Effector memory CD4-positive, alpha-beta T cell (primary cell): ENCODE measurements at regions not wholly inside any gene's neighbourhood (a gene's known extent, or its start where the extent isn't known, plus 50 kb on each side); places are given as distances from the start of the nearest gene placed in this dataset.
"Not testable (repeated sequence)": the region's sequence is repeated elsewhere in the genome, so short reads cannot be mapped to it uniquely, and the experiment has no call there.

Experiments
- DNase-seq, 3 donors: peaks; one replicate each; pipeline ENCODE4 v3.0.0-alpha.2; 2020
- H3K27ac ChIP-seq: 2 replicates; pipeline ENCODE4 v1.7.0; 2013; ENCODE audit warnings: mild to moderate bottlenecking, low read length, moderate library complexity; ENCODE audit not compliant: insufficient read depth, poor library complexity, severe bottlenecking
- H3K27me3 ChIP-seq: replicated peaks from 2 replicates; pipeline ENCODE4 v1.7.0; 2013; ENCODE audit warnings: mild to moderate bottlenecking, low read length; ENCODE audit not compliant: insufficient read depth, control insufficient read depth, poor library complexity, severe bottlenecking
- H3K36me3 ChIP-seq: 2 replicates; pipeline ENCODE4 v1.7.0; 2013; ENCODE audit warnings: mild to moderate bottlenecking, low read length, moderate library complexity; ENCODE audit not compliant: control insufficient read depth, insufficient read depth
- H3K4me1 ChIP-seq: 2 replicates; pipeline ENCODE4 v1.7.0; 2013; ENCODE audit warnings: low read length, mild to moderate bottlenecking; ENCODE audit not compliant: control insufficient read depth, insufficient read depth, poor library complexity, severe bottlenecking
- H3K4me3 ChIP-seq: 2 replicates; pipeline ENCODE4 v1.7.0; 2013; ENCODE audit warnings: low read length, low read depth, mild to moderate bottlenecking; ENCODE audit not compliant: insufficient read depth, poor library complexity, severe bottlenecking
- H3K9me3 ChIP-seq: 2 replicates; pipeline ENCODE4 v1.7.0; 2013; ENCODE audit warnings: mild to moderate bottlenecking, low read length, moderate library complexity; ENCODE audit not compliant: control insufficient read depth

- no peaks in the 10 kb centered on the region for H3K36me3 ChIP-seq
- no peaks in the 10 kb centered on the region for H3K4me1 ChIP-seq
- DNase-seq: no peak
- no peaks in the 10 kb centered on the region for H3K27me3 ChIP-seq
- no peaks in the 10 kb centered on the region for H3K9me3 ChIP-seq
- no peak overlapping the region for H3K27ac ChIP-seq
- H3K4me3 ChIP-seq: no peak overlapping the region
Observed at GRCh38 chr11:82194521-82194920, 539.1 kb downstream of the FAM181B start.

GRCh38 chr11:82191695-82192094 lies 542.0 kb downstream of the FAM181B start:
- Histone ChIP-seq H3K36me3 (no peaks in the 10 kb centered on the region), H3K27ac (no peak overlapping the region), H3K9me3 (no peaks in the 10 kb centered on the region), H3K27me3 (no peaks in the 10 kb centered on the region), H3K4me1 (no peaks in the 10 kb centered on the region), H3K4me3 (no peak overlapping the region)
- DNase-seq: no peak

GRCh38 chr11:82185925-82186324 lies 547.7 kb downstream of the FAM181B start:
- DNase-seq: no peak
- Histone ChIP-seq H3K9me3 (no peaks in the 10 kb centered on the region), H3K36me3 (no peaks in the 10 kb centered on the region), H3K27me3 (no peaks in the 10 kb centered on the region), H3K4me3 (no peak overlapping the region), H3K4me1 (no peaks in the 10 kb centered on the region), H3K27ac (no peak overlapping the region)

- H3K27me3 ChIP-seq: no peaks in the 10 kb centered on the region
- no peak overlapping the region for H3K4me3 ChIP-seq
- DNase-seq: no peak
- no peaks in the 10 kb centered on the region for H3K9me3 ChIP-seq
- no peaks in the 10 kb centered on the region for H3K36me3 ChIP-seq
- no peaks in the 10 kb centered on the region for H3K4me1 ChIP-seq
- H3K27ac ChIP-seq: no peak overlapping the region
Observed at GRCh38 chr11:82184966-82185365, 548.7 kb downstream of the FAM181B start.

- Histone ChIP-seq H3K9me3 (no peaks in the 10 kb centered on the region), H3K4me3 (no peak overlapping the region), H3K27ac (no peak overlapping the region), H3K4me1 (no peaks in the 10 kb centered on the region), H3K36me3 (no peaks in the 10 kb centered on the region), H3K27me3 (no peaks in the 10 kb centered on the region)
- no peak for DNase-seq
Observed at GRCh38 chr11:82183346-82183745, 550.3 kb downstream of the FAM181B start.

- H3K4me1 ChIP-seq, H3K36me3 ChIP-seq, H3K4me3 ChIP-seq, DNase-seq, H3K9me3 ChIP-seq, H3K27ac ChIP-seq, H3K27me3 ChIP-seq: not testable (repeated sequence)
Observed at GRCh38 chr11:82182697-82183096, 551.0 kb downstream of the FAM181B start.

- not testable (repeated sequence) for H3K4me3 ChIP-seq, H3K27ac ChIP-seq, H3K36me3 ChIP-seq, H3K27me3 ChIP-seq, DNase-seq, H3K4me1 ChIP-seq, H3K9me3 ChIP-seq
Observed at GRCh38 chr11:82181796-82182195, 551.9 kb downstream of the FAM181B start.

- H3K9me3 ChIP-seq: no peaks in the 10 kb centered on the region
- H3K4me3 ChIP-seq: no peak overlapping the region
- H3K4me1 ChIP-seq: no peaks in the 10 kb centered on the region
- no peaks in the 10 kb centered on the region for H3K36me3 ChIP-seq
- H3K27me3 ChIP-seq: no peaks in the 10 kb centered on the region
- no peak for DNase-seq
- H3K27ac ChIP-seq: no peak overlapping the region
Observed at GRCh38 chr11:82176945-82177344, 556.7 kb downstream of the FAM181B start.

- Histone ChIP-seq H3K9me3 (no peaks in the 10 kb centered on the region), H3K4me1 (no peaks in the 10 kb centered on the region), H3K27me3 (no peaks in the 10 kb centered on the region), H3K27ac (no peak overlapping the region), H3K36me3 (no peaks in the 10 kb centered on the region), H3K4me3 (no peak overlapping the region)
- DNase-seq: no peak
Observed at GRCh38 chr11:82176365-82176764, 557.3 kb downstream of the FAM181B start.

- Histone ChIP-seq H3K27ac (no peak overlapping the region), H3K9me3 (no peaks in the 10 kb centered on the region), H3K27me3 (no peaks in the 10 kb centered on the region), H3K4me1 (no peaks in the 10 kb centered on the region), H3K4me3 (no peak overlapping the region), H3K36me3 (no peaks in the 10 kb centered on the region)
- no peak for DNase-seq
Observed at GRCh38 chr11:82174610-82175009, 559.1 kb downstream of the FAM181B start.

GRCh38 chr11:82146789-82147188 lies 586.9 kb downstream of the FAM181B start:
- Histone ChIP-seq H3K4me3 (no peak overlapping the region), H3K36me3 (no peaks in the 10 kb centered on the region), H3K27ac (no peak overlapping the region), H3K4me1 (no peaks in the 10 kb centered on the region), H3K9me3 (no peaks in the 10 kb centered on the region), H3K27me3 (no peaks in the 10 kb centered on the region)
- DNase-seq: no peak
